Liver (tissue), 8 donors: ENCODE measurements at regions not wholly inside any gene's neighbourhood (a gene's known extent, or its start where the extent isn't known, plus 50 kb on each side); places are given as distances from the start of the nearest gene placed in this dataset.

ENCODE experiments used
- DNase-seq: peaks from one replicate; pipeline ENCODE4 v3.0.0-alpha.2; 2017; ENCODE audit warnings: low spot score
- H3K27ac ChIP-seq, 2 donors: one replicate each; pipeline ENCODE4 v1.7.0; 2013; ENCODE audit warnings: inconsistent platforms in 2 of 2, low read length in 2 of 2, control low read depth in 1 of 2, low read depth in 1 of 2, mild to moderate bottlenecking in 1 of 2
- H3K27me3 ChIP-seq, 4 donors: one replicate each; pipeline versions ENCODE4 v1.6.1 to v1.7.0; 2013; ENCODE audit warnings: low read length in 3 of 4, inconsistent platforms in 1 of 4, mild to moderate bottlenecking in 1 of 4, moderate library complexity in 1 of 4; ENCODE audit not compliant: control insufficient read depth in 4 of 4, insufficient read depth in 4 of 4
- H3K36me3 ChIP-seq, 4 donors: one replicate each; pipeline versions ENCODE4 v1.6.1 to v1.7.0; 2013; ENCODE audit warnings: low read length in 3 of 4, mild to moderate bottlenecking in 3 of 4, low read depth in 1 of 4, moderate library complexity in 1 of 4; ENCODE audit not compliant: control insufficient read depth in 4 of 4, insufficient read depth in 3 of 4
- H3K4me1 ChIP-seq, 4 donors: one replicate each; pipeline versions ENCODE4 v1.6.1 to v1.7.0; 2013; ENCODE audit warnings: low read length in 3 of 4, mild to moderate bottlenecking in 3 of 4, moderate library complexity in 1 of 4; ENCODE audit not compliant: control insufficient read depth in 4 of 4, insufficient read depth in 4 of 4
- H3K4me3 ChIP-seq, 3 donors: one replicate each; pipeline versions ENCODE4 v1.6.1 to v1.7.0; 2013; ENCODE audit warnings: low read length in 3 of 3, control low read depth in 1 of 3, low read depth in 1 of 3, mild to moderate bottlenecking in 1 of 3
- H3K9ac ChIP-seq, 2 donors: one replicate each; pipeline ENCODE4 v1.7.0; 2013; ENCODE audit warnings: low read length in 2 of 2, mild to moderate bottlenecking in 2 of 2, moderate library complexity in 2 of 2, control low read depth in 1 of 2, low read depth in 1 of 2
- H3K9me3 ChIP-seq, 4 donors: one replicate each; pipeline versions ENCODE4 v1.6.1 to v1.7.0; 2013; ENCODE audit warnings: low read length in 3 of 4; ENCODE audit not compliant: control insufficient read depth in 4 of 4
- ATF3 ChIP-seq: IDR thresholded peaks from 2 replicates; pipeline ENCODE4 v1.6.1; 2016; ENCODE audit warnings: antibody characterized with exemption
- EGR1 ChIP-seq, 2 donors: IDR thresholded peaks; 2 replicates each; pipeline ENCODE4 v1.6.1; 2016 to 2018; ENCODE audit warnings: antibody characterized with exemption in 2 of 2, low read depth in 2 of 2
- FOXA1 ChIP-seq: IDR thresholded peaks from 2 replicates; pipeline ENCODE4 v1.6.1; 2016; ENCODE audit warnings: antibody characterized with exemption
- FOXA2 ChIP-seq: IDR thresholded peaks from 2 replicates; pipeline ENCODE4 v1.6.1; 2016; ENCODE audit warnings: antibody characterized with exemption
- GABPA ChIP-seq, 2 donors: IDR thresholded peaks in 1 of 2; conservative IDR thresholded peaks in 1 of 2; 2 replicates each; pipeline ENCODE4 v1.6.1; 2016; ENCODE audit warnings: antibody characterized with exemption in 2 of 2, mild to moderate bottlenecking in 1 of 2, moderate library complexity in 1 of 2
- HNF4A ChIP-seq, 2 donors: conservative IDR thresholded peaks; 2 replicates each; pipeline ENCODE4 v1.6.1; 2016; ENCODE audit warnings: antibody characterized with exemption in 2 of 2, mild to moderate bottlenecking in 2 of 2
- HNF4G ChIP-seq: IDR thresholded peaks from 2 replicates; pipeline ENCODE4 v1.6.1; 2016; ENCODE audit warnings: antibody characterized with exemption
- JUND ChIP-seq, 2 donors: IDR thresholded peaks; 2 replicates each; pipeline ENCODE4 v1.6.1; 2016; ENCODE audit warnings: antibody characterized with exemption in 2 of 2
- MAX ChIP-seq: IDR thresholded peaks from 2 replicates; pipeline ENCODE4 v1.6.1; 2016; ENCODE audit warnings: antibody characterized with exemption
- NR2F2 ChIP-seq: IDR thresholded peaks from 2 replicates; pipeline ENCODE4 v1.6.1; 2016; ENCODE audit warnings: antibody characterized with exemption
- RAD21 ChIP-seq, 2 donors: IDR thresholded peaks; 2 replicates each; pipeline ENCODE4 v1.6.1; 2016; ENCODE audit warnings: antibody characterized with exemption in 2 of 2, mild to moderate bottlenecking in 2 of 2
- REST ChIP-seq: IDR thresholded peaks from 2 replicates; pipeline ENCODE4 v1.6.1; 2016; ENCODE audit warnings: antibody characterized with exemption, mild to moderate bottlenecking
- RXRA ChIP-seq, 2 donors: IDR thresholded peaks; 2 replicates each; pipeline ENCODE4 v1.6.1; 2017 to 2018; ENCODE audit warnings: antibody characterized with exemption in 2 of 2, mild to moderate bottlenecking in 1 of 2
- SP1 ChIP-seq: IDR thresholded peaks from 2 replicates; pipeline ENCODE4 v1.6.1; 2018; ENCODE audit warnings: antibody characterized with exemption, mild to moderate bottlenecking
- TAF1 ChIP-seq: conservative IDR thresholded peaks from 2 replicates; pipeline ENCODE4 v1.6.1; 2016; ENCODE audit warnings: antibody characterized with exemption, mild to moderate bottlenecking
- YY1 ChIP-seq: IDR thresholded peaks from 2 replicates; pipeline ENCODE4 v1.6.1; 2016; ENCODE audit warnings: antibody characterized with exemption, mild to moderate bottlenecking
- ZBTB33 ChIP-seq: IDR thresholded peaks from 2 replicates; pipeline ENCODE4 v1.6.1; 2016; ENCODE audit warnings: antibody characterized with exemption
- WGBS: extraction: QIAGEN DNeasy Blood & Tissue Kit; methylation state at CpG from one replicate; pipeline ENCODE4 v1.1.7; 2013; 5-methylcytosine and 5-hydroxymethylcytosine counted together
- TF ChIP-seq, protein P1 (sequence below): fragments of 150-350 bp; IDR thresholded peaks from 2 replicates; pipeline ENCODE4 v1.5.1; 2017; ENCODE audit warnings: improper control_type of control experiment, low read depth, low read length; ENCODE audit not compliant: missing input control
- donor health status: healthy.
- donor health status: healthy.
- donor health status: healthy.
- donor health status: healthy.
- donor health status: healthy.

- no peak for TF ChIP-seq RAD21 (IDR thresholded peaks at IDR 0.05)
- no peak for TF ChIP-seq TAF1
- TF ChIP-seq REST = no peak
- TF ChIP-seq SP1 = no peak
- TF ChIP-seq RXRA (IDR thresholded peaks at IDR 0.05) = no peak
- no peak for TF ChIP-seq MAX
- no peak for TF ChIP-seq JUND (IDR thresholded peaks at IDR 0.05)
- no peak for TF ChIP-seq ZBTB33
- no peak for TF ChIP-seq HNF4A (conservative IDR thresholded peaks at IDR 0.05)
- TF ChIP-seq GABPA (IDR thresholded peaks at IDR 0.05 in 1 of 2, conservative IDR thresholded peaks at IDR 0.05 in 1 of 2) = no peak
- TF ChIP-seq ATF3 = no peak
- no peak for TF ChIP-seq EGR1 (IDR thresholded peaks at IDR 0.05; ENCODE audit: low read depth in 2 of 2)
- no peak for TF ChIP-seq FOXA2
- no peak for TF ChIP-seq YY1
- TF ChIP-seq NR2F2 = no peak
- TF ChIP-seq FOXA1 = no peak
- TF ChIP-seq, protein P1, sequence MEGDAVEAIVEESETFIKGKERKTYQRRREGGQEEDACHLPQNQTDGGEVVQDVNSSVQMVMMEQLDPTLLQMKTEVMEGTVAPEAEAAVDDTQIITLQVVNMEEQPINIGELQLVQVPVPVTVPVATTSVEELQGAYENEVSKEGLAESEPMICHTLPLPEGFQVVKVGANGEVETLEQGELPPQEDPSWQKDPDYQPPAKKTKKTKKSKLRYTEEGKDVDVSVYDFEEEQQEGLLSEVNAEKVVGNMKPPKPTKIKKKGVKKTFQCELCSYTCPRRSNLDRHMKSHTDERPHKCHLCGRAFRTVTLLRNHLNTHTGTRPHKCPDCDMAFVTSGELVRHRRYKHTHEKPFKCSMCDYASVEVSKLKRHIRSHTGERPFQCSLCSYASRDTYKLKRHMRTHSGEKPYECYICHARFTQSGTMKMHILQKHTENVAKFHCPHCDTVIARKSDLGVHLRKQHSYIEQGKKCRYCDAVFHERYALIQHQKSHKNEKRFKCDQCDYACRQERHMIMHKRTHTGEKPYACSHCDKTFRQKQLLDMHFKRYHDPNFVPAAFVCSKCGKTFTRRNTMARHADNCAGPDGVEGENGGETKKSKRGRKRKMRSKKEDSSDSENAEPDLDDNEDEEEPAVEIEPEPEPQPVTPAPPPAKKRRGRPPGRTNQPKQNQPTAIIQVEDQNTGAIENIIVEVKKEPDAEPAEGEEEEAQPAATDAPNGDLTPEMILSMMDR = no peak
- 81% methylated on average over 5 of the region's 5 CpGs for WGBS
- Histone ChIP-seq H3K9me3 (no peaks in the 10 kb centered on the region), H3K27me3 (no peaks in the 10 kb centered on the region), H3K36me3 (no peaks in the 10 kb centered on the region), H3K4me1 (no peaks in the 10 kb centered on the region), H3K9ac (no peak overlapping the region), H3K4me3 (no peak overlapping the region), H3K27ac (no peak overlapping the region)
- no peak for DNase-seq
Measured at GRCh38 chr2:6343076-6343475, 522.6 kb downstream of the CMPK2 start.

DNA sequence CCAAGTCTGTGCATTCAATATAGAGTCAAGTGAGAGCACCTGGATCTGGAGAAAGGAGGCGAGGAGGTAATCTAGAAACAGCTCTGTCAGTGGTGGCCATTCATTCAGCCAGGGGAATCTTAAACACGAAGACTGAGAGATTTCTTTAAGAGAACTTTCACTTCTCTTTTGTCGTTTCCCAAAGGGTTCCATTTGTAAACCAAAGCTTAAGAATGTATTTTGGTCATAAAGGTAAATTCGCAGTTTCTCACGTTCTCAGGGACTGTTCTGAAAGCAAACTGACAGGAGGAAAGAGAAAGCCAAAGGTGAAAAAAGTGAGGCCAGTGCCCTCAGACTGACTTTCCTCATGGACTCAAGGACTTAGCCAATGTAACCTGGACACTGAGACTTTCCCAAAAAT lies 513.5 kb downstream of the CMPK2 start:
- Histone ChIP-seq H3K4me1 (peaks cover 0 to 2% (median 0%) of the 10 kb centered on the region in 4 donors), H3K36me3 (no peaks in the 10 kb centered on the region), H3K9ac (no peak overlapping the region), H3K27me3 (peaks cover 0 to 9% (median 0%) of the 10 kb centered on the region in 4 donors), H3K9me3 (no peaks in the 10 kb centered on the region), H3K27ac (no peak overlapping the region), H3K4me3 (no peak overlapping the region)
- TF ChIP-seq HNF4G (no peak), TAF1 (no peak), REST (no peak)
- DNase-seq = no peak
- 82% methylated on average over 5 of the region's 5 CpGs for WGBS
